ENCODE measurements at regions not wholly inside any gene's neighbourhood (a gene's known extent, or its start where the extent isn't known, plus 50 kb on each side); places are given as distances from the start of the nearest gene placed in this dataset.

- Histone ChIP-seq H3K27ac (ENCODE audit: low read depth, low read length) (no peak overlapping the region), H3K14ac (ENCODE audit: insufficient read length) (no peak overlapping the region), H2BK12ac (ENCODE audit: low read depth, low read length) (no peak overlapping the region), H4K91ac (replicated peaks; ENCODE audit: insufficient read length, low read length) (no peak overlapping the region), H3K23ac (ENCODE audit: insufficient read length) (no peak overlapping the region), H3K56ac (replicated peaks; ENCODE audit: insufficient read length, low read depth, low read length) (no peak overlapping the region), H2BK20ac (ENCODE audit: low read length) (no peak overlapping the region), H3K4ac (replicated peaks; ENCODE audit: insufficient read length, low read depth, low read length) (no peak overlapping the region), H2BK15ac (ENCODE audit: low read length) (no peak overlapping the region), H3K79me1 (ENCODE audit: low read depth, low read length) (no peaks in the 10 kb centered on the region), H4K5ac (ENCODE audit: insufficient read length, low read depth, low read length) (no peak overlapping the region), H3K4me2 (ENCODE audit: insufficient read depth in 1 of 2, low read depth in 2 of 2, low read length in 2 of 2) (no peak overlapping the region), H3K4me3 (ENCODE audit: extremely low read depth in 1 of 4, insufficient read depth in 2 of 4, low read depth in 3 of 4, low read length in 4 of 4) (no peak overlapping the region), H2BK120ac (replicated peaks; ENCODE audit: low read depth, low read length) (no peak overlapping the region), H3K23me2 (ENCODE audit: low read depth, low read length) (no peaks in the 10 kb centered on the region), H2AFZ (ENCODE audit: low read length) (no peak overlapping the region), H3K9ac (replicated peaks in 1 of 4; ENCODE audit: extremely low read depth in 1 of 4, low read depth in 3 of 4, low read length in 3 of 4) (no peak overlapping the region), H3K36me3 (ENCODE audit: control insufficient read depth in 2 of 4, insufficient read depth in 4 of 4, low read length in 3 of 4) (no peaks in the 10 kb centered on the region), H3K79me2 (ENCODE audit: control insufficient read depth in 1 of 2, insufficient read depth in 2 of 2, low read length in 2 of 2) (no peaks in the 10 kb centered on the region), H3K18ac (ENCODE audit: extremely low read depth, low read length) (no peak overlapping the region), H2BK5ac (ENCODE audit: low read depth, low read length) (no peak overlapping the region), H2AK5ac (ENCODE audit: low read depth, low read length) (no peak overlapping the region), H4K8ac (ENCODE audit: extremely low read depth, insufficient read depth, low read length) (no peak overlapping the region), H4K20me1 (replicated peaks in 1 of 2; ENCODE audit: control insufficient read depth in 1 of 2, insufficient read depth in 2 of 2, low read length in 2 of 2) (no peaks in the 10 kb centered on the region), H3K9me3 (ENCODE audit: insufficient read depth in 2 of 2, low read depth in 1 of 2, low read length in 1 of 2) (no peaks in the 10 kb centered on the region), H3K4me1 (replicated peaks in 1 of 4; ENCODE audit: control insufficient read depth in 3 of 4, insufficient read depth in 4 of 4, low read length in 3 of 4) (0 out of 7 replicates have a peak, but pooled peaks cover 0 to 2% (median 0%) of the 10 kb centered on the region in 4 experiments), H3K27me3 (replicated peaks in 1 of 4; ENCODE audit: control insufficient read depth in 3 of 4, extremely low read depth in 1 of 4, insufficient read depth in 3 of 4, low read length in 3 of 4) (no peaks in the 10 kb centered on the region)
- 84% methylated on average over 11 of the region's 11 CpGs; no CpG with 5 or more reads in 1 of the 2 experiments for WGBS, 2 experiments (ENCODE audit: extremely low coverage in 1 of 2, insufficient coverage in 1 of 2, insufficient read length in 1 of 2, insufficient replicate concordance in 2 of 2, low coverage in 1 of 2, low lambda C conversion rate in 2 of 2, missing lambda C conversion rate in 1 of 2)
- ChIA-PET POLR2A (ENCODE audit: partially characterized antibody) (no interaction called here), CTCF (ENCODE audit: partially characterized antibody) (interaction anchor here (1.0 to 2.0 kb wide), 7 partner anchors 14 to 547 kb away, joined by 3 to 7 read pairs (median 5); no protein-coding TSS in a partner anchor)
- no peak for TF ChIP-seq ASH2L (IDR thresholded peaks at IDR 0.05; ENCODE audit: low read length)
- TF ChIP-seq CTCF (IDR thresholded peaks at IDR 0.05; ENCODE audit: control extremely low read depth in 1 of 3, insufficient read depth in 1 of 3, low read depth in 1 of 3, low read length in 3 of 3), result peak in 2 of 3 experiments; percentile 34 to 44; a peak in 2 of 4 replicates
- no peak for TF ChIP-seq SIN3A (conservative IDR thresholded peaks at IDR 0.05 in 1 of 2, IDR thresholded peaks at IDR 0.05 in 1 of 2; ENCODE audit: low read depth in 1 of 2, low read length in 2 of 2)
- peak; percentile 43 to 60; a peak in 3 of 4 replicates for TF ChIP-seq RAD21 (IDR thresholded peaks at IDR 0.05 in 1 of 2, conservative IDR thresholded peaks at IDR 0.05 in 1 of 2; ENCODE audit: low read depth in 2 of 2, low read length in 2 of 2)
- no peak for TF ChIP-seq ATF3 (IDR thresholded peaks at IDR 0.05; ENCODE audit: insufficient read depth, low read depth, low read length)
- TF ChIP-seq EZH2 (IDR thresholded peaks at IDR 0.05; ENCODE audit: low read depth, low read length, severe bottlenecking), result no peak
- no peak for FAIRE-seq
- no peak for DNase-seq (ENCODE audit: low read depth in 1 of 2, low spot score in 2 of 2)
Observed at GRCh38 chr5:2848619-2849018, 97.1 kb upstream of the IRX2 start.
